ENCODE measurements at regions not wholly inside any gene's neighbourhood (a gene's known extent, or its start where the extent isn't known, plus 50 kb on each side); places are given as distances from the start of the nearest gene placed in this dataset.

DNA sequence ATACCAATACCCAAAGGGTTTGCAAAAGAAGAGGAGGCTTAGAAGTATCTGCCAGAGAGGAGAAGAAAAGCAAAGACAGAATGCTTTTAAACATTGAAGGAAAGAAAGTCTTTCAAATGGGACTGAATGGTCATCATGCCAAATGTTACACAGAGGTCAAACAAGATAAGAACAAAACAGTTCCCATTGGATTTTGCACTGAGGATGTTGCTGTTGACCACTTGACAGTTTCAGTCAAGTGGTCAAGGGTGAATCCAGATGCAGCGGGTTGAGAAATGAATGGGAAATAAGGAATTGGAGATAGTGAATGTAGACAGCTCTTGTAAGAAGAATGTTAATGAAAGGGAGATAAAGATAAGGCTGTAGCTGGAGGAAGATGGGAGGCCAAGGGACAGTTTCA, 64.8 kb upstream of the FGG start:
- no peak for DNase-seq

DNA sequence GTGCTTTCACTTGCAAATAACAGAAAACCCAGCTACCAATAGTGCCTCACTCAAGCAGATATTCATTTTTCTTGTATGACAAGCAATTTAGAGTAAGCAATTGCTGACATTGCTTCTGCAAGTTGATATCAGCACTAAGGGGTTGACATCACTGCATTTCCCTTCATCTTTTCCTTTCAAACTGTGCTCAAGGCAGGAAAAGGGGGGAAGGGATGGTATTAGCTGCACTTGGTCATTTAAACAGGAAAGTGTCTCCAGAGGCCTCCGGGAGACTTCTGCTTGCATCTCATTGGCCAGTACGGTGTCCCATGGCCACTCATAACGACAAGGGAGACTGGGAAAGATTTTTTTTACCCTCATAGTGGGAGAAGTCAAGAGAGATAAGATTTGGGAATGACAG, 65.5 kb upstream of the FGG start:
- DNase-seq, result no peak

DNA sequence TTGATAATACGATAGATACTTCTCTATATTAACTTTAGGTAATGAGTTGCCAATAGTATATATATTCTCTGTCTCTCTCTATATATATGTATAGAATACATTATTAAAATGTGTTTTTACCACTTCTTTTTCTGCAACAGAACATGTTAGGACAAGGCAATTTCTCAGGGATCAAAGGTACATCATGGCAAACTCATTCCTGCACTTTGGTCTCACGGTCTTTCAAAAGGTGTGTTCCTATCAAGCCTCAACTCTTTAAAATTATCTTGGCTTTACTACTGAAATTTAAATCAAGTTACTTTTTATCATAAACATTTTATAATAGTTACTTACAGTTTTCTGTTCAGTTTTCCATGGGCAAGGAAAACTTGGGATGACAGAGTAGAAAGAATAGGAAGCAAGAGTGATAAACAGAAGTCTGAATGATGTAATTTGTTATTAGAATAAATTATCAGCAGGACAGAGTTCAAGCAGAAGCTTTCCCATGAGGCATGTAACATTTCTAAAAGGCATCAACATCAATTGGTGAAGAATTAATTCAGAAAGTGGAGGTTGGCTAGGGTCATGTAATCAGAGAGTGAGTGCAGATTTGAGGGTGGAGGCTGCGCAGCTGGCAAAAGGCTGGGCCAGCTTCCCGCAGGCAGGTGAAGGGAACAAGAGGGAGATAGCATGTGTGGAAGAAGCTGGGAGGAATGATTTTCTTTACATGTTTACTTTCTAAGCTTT, 59.7 kb upstream of the LRAT start:
- DNase-seq, result no peak

DNA sequence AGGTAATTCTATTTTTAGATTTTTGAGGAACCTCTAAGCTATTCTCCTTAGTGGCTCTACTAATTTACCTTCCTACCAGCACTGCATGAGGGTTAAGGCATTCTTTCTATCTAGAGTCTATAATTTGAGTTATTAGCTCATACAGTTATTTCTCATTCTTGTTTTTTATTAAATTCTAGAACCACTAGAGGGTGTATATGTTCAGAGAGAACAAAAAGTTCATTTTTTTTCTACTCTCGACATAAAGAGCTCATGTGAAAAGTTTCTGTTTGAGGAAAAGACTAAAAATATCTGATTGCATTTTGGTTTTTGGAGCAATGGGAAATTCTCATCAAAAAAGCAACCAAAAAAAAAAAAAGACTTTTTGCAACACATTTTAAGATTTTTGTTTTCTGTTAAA, 57.0 kb upstream of the LRAT start:
- peak in 1 of 2 experiments; percentile 10 for DNase-seq

DNA sequence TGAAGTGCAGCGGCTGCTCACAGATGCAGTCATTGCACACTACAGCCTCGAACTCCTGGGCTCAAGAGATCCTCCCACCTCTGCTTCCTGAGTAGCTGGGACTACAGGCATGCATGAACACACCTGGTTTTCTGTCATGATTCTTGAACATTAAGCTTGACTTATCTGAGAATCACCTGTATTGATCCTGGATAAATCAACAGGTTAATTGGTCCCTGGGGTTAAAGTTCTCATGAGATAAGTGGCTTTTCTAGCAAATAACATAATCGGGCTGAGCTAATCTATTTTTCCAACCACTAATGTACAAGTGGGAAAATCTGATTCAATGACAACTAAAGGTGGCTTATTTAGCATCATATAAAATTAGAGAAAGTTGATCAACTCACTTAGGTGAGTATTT, 56.0 kb upstream of the LRAT start:
- no peak for DNase-seq

DNA sequence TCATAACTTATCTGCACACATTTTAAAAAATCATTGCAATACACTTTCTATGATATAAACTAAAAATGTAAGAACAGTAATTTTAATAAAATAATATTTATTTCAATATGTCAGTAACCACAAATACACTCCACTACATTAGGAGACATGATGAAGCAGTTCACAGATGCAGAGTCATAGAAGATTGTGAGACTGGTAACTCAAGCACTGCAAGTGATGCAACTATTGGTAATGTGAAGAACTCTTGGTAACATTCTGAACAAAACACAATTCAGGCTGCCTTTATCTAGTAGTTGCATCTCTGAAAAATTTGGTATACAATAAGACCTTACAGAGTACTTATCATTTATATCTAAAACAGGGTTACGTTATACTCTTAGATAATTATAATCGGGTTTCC, 52.6 kb upstream of the LRAT start:
- no peak for DNase-seq

DNA sequence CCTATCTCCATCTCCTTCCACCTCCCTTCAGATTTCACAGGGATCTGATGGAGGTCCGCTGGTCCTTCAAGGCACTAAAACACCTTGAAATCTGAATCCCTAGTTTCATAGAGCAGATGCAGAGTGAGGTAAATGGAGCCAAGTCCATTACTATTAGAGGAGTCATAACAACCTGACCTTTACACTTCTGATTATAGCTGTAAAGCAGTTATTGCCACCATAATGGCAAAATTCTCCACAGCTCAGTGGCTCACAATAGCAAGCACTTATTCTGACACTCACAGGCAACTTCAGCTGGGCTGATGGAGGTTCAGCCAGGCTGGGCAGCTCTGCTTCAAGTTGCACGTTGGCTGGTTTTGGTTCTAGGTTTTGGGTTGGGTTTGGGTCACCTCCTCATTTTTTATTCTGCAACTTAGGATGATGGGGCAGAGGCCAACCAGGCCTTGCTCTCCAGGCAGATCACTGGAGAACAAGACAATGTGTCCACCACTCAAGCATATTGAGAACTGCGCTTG, 51.4 kb upstream of the LRAT start:
- no peak for DNase-seq
